ENCODE measurements at regions not wholly inside any gene's neighbourhood (a gene's known extent, or its start where the extent isn't known, plus 50 kb on each side); places are given as distances from the start of the nearest gene placed in this dataset.

DNA sequence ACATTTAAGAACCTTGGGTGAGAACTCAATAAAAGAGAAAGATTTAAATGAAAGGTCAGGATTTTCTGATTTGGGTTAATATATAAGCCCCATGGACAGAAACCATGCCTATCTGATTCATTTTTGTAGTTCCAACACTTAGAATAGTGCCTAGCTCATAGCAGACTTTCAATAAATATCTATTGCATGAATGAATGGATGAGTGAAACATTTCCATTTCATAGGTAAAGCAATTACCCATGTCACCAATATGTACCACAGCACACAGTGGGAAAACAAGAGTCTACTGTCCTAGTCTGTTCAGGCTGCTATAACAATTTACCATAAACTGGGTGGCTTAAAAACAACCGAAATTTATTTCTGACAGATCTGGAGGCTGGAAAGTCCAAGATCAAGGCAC is 63.9 kb upstream of the PTPN13 start:
- Histone ChIP-seq H3K9me1 (ENCODE audit: control insufficient read depth, extremely low read depth, insufficient read depth, low read length) (no peaks in the 10 kb centered on the region), H3K4me1 (ENCODE audit: control insufficient read depth, extremely low read depth, insufficient read depth, low read length) (no peaks in the 10 kb centered on the region), H3K27ac (ENCODE audit: control insufficient read depth, insufficient read depth, low read length) (no peak overlapping the region), H3K4me3 (ENCODE audit: control insufficient read depth in 2 of 3, extremely low read depth in 1 of 3, insufficient read depth in 2 of 3, low read depth in 1 of 3, low read length in 3 of 3) (no peak overlapping the region), H3K4me2 (ENCODE audit: control insufficient read depth, extremely low read depth, insufficient read depth, low read depth, low read length) (no peak overlapping the region), H4K20me1 (ENCODE audit: control insufficient read depth, extremely low read depth, insufficient read depth, low read length) (no peaks in the 10 kb centered on the region), H3K79me2 (ENCODE audit: control insufficient read depth, insufficient read depth, low read length) (no peaks in the 10 kb centered on the region), H3K36me3 (ENCODE audit: control insufficient read depth in 2 of 2, extremely low read depth in 1 of 2, insufficient read depth in 2 of 2, low read length in 2 of 2) (no peaks in the 10 kb centered on the region), H3K9ac (ENCODE audit: control insufficient read depth, extremely low read depth, insufficient read depth, low read length) (no peak overlapping the region), H3K27me3 (ENCODE audit: control insufficient read depth, extremely low read depth, insufficient read depth, low read length) (no peaks in the 10 kb centered on the region), H2AFZ (ENCODE audit: control insufficient read depth, low read length) (no peak overlapping the region), H3K9me3 (ENCODE audit: control insufficient read depth, low read depth, low read length) (no peaks in the 10 kb centered on the region)
- no peak for FAIRE-seq
- no peak for DNase-seq (ENCODE audit: low read depth, low spot score)
- dilution Hi-C loops (cut with MboI; ENCODE audit: extremely low pct_ligation_motif_present, low sequenced_read_pairs), result no loop called here
- TF ChIP-seq, protein P1, sequence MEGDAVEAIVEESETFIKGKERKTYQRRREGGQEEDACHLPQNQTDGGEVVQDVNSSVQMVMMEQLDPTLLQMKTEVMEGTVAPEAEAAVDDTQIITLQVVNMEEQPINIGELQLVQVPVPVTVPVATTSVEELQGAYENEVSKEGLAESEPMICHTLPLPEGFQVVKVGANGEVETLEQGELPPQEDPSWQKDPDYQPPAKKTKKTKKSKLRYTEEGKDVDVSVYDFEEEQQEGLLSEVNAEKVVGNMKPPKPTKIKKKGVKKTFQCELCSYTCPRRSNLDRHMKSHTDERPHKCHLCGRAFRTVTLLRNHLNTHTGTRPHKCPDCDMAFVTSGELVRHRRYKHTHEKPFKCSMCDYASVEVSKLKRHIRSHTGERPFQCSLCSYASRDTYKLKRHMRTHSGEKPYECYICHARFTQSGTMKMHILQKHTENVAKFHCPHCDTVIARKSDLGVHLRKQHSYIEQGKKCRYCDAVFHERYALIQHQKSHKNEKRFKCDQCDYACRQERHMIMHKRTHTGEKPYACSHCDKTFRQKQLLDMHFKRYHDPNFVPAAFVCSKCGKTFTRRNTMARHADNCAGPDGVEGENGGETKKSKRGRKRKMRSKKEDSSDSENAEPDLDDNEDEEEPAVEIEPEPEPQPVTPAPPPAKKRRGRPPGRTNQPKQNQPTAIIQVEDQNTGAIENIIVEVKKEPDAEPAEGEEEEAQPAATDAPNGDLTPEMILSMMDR (optimal IDR thresholded peaks at IDR 0.05 in 1 of 3, IDR thresholded peaks at IDR 0.05 in 1 of 3, conservative IDR thresholded peaks at IDR 0.05 in 1 of 3; ENCODE audit: extremely low read depth in 1 of 3, insufficient read depth in 2 of 3, low read length in 3 of 3), result no peak
- TF ChIP-seq EZH2 (IDR thresholded peaks at IDR 0.05; ENCODE audit: low read length), result no peak

DNA sequence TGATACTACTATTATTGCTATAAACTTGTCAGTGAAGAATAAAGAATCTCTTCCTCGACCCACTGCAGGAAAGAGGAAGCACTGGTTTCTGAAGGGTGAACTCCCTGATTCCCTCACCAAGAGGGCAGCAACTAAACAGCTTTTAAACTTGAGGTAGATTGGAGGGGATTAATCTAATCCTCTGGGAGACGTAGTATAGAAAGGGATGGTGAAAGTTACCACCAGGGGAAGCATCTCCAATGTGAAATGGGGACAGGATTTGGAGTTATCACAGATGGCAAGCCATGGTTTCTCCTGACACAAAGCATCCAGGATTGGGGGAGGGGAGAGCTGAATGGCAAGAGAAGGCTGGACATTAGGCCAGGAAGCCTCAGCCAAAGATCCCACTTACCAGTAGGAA is 62.7 kb upstream of the PTPN13 start:
- no peaks in the 10 kb centered on the region for H3K9me3 ChIP-seq (ENCODE audit: control insufficient read depth, low read depth, low read length)
- no peak overlapping the region for H2AFZ ChIP-seq (ENCODE audit: control insufficient read depth, low read length)
- H3K79me2 ChIP-seq (ENCODE audit: control insufficient read depth, insufficient read depth, low read length), result no peaks in the 10 kb centered on the region
- no peaks in the 10 kb centered on the region for H4K20me1 ChIP-seq (ENCODE audit: control insufficient read depth, extremely low read depth, insufficient read depth, low read length)
- no peaks in the 10 kb centered on the region for H3K9me1 ChIP-seq (ENCODE audit: control insufficient read depth, extremely low read depth, insufficient read depth, low read length)
- FAIRE-seq (no peak), DNase-seq (ENCODE audit: low read depth, low spot score) (no peak)
- no peak overlapping the region for H3K4me3 ChIP-seq (ENCODE audit: control insufficient read depth in 2 of 3, extremely low read depth in 1 of 3, insufficient read depth in 2 of 3, low read depth in 1 of 3, low read length in 3 of 3)
- no peak for TF ChIP-seq EZH2 (IDR thresholded peaks at IDR 0.05; ENCODE audit: low read length)
- TF ChIP-seq, protein P1 (optimal IDR thresholded peaks at IDR 0.05 in 1 of 3, IDR thresholded peaks at IDR 0.05 in 1 of 3, conservative IDR thresholded peaks at IDR 0.05 in 1 of 3; ENCODE audit: extremely low read depth in 1 of 3, insufficient read depth in 2 of 3, low read length in 3 of 3), result no peak
- no peaks in the 10 kb centered on the region for H3K4me1 ChIP-seq (ENCODE audit: control insufficient read depth, extremely low read depth, insufficient read depth, low read length)
- H3K9ac ChIP-seq (ENCODE audit: control insufficient read depth, extremely low read depth, insufficient read depth, low read length), result no peak overlapping the region
- H3K36me3 ChIP-seq (ENCODE audit: control insufficient read depth in 2 of 2, extremely low read depth in 1 of 2, insufficient read depth in 2 of 2, low read length in 2 of 2), result no peaks in the 10 kb centered on the region
- no peak overlapping the region for H3K4me2 ChIP-seq (ENCODE audit: control insufficient read depth, extremely low read depth, insufficient read depth, low read depth, low read length)
- H3K27me3 ChIP-seq (ENCODE audit: control insufficient read depth, extremely low read depth, insufficient read depth, low read length), result no peaks in the 10 kb centered on the region
- H3K27ac ChIP-seq (ENCODE audit: control insufficient read depth, insufficient read depth, low read length), result no peak overlapping the region
- dilution Hi-C loops (cut with MboI; ENCODE audit: extremely low pct_ligation_motif_present, low sequenced_read_pairs), result no loop called here

All from keratinocyte (primary cell).